Esophagus (tissue), 2 donors: ENCODE measurements at regions not wholly inside any gene's neighbourhood (a gene's known extent, or its start where the extent isn't known, plus 50 kb on each side); places are given as distances from the start of the nearest gene placed in this dataset.

ENCODE experiments used
- H3K27ac ChIP-seq, 2 donors: one replicate each; pipeline ENCODE4 v1.5.1; 2013; ENCODE audit warnings: low read depth in 2 of 2, mild to moderate bottlenecking in 2 of 2, inconsistent platforms in 1 of 2, low read length in 1 of 2, moderate library complexity in 1 of 2
- H3K27me3 ChIP-seq, 2 donors: one replicate each; pipeline ENCODE4 v1.6.1; 2013; ENCODE audit warnings: low read length in 2 of 2, control low read depth in 1 of 2, mild to moderate bottlenecking in 1 of 2; ENCODE audit not compliant: insufficient read depth in 2 of 2, control insufficient read depth in 1 of 2
- H3K36me3 ChIP-seq, 2 donors: one replicate each; pipeline ENCODE4 v1.6.1; 2013; ENCODE audit warnings: low read length in 1 of 2; ENCODE audit not compliant: control insufficient read depth in 2 of 2, insufficient read depth in 2 of 2
- H3K4me1 ChIP-seq, 2 donors: one replicate each; pipeline ENCODE4 v1.6.1; 2013; ENCODE audit warnings: low read length in 1 of 2; ENCODE audit not compliant: control insufficient read depth in 2 of 2, insufficient read depth in 2 of 2
- H3K4me3 ChIP-seq, 2 donors: one replicate each; pipeline ENCODE4 v1.5.1; 2013; ENCODE audit warnings: low read length in 2 of 2, mild to moderate bottlenecking in 2 of 2, low read depth in 1 of 2, moderate library complexity in 1 of 2
- H3K9me3 ChIP-seq, 2 donors: one replicate each; pipeline ENCODE4 v1.6.1; 2013; ENCODE audit warnings: mild to moderate bottlenecking in 2 of 2, low read depth in 1 of 2, low read length in 1 of 2, moderate library complexity in 1 of 2; ENCODE audit not compliant: control insufficient read depth in 2 of 2, insufficient read depth in 1 of 2
- WGBS, 2 donors: extraction: QIAGEN DNeasy Blood & Tissue Kit; methylation state at CpG; one replicate each; pipeline ENCODE4 v1.1.7; 2013; 5-methylcytosine and 5-hydroxymethylcytosine counted together
- donor health status: healthy with polysubstance abuse.
- donor health status: Bipolar disorder and iron deficiency.

DNA sequence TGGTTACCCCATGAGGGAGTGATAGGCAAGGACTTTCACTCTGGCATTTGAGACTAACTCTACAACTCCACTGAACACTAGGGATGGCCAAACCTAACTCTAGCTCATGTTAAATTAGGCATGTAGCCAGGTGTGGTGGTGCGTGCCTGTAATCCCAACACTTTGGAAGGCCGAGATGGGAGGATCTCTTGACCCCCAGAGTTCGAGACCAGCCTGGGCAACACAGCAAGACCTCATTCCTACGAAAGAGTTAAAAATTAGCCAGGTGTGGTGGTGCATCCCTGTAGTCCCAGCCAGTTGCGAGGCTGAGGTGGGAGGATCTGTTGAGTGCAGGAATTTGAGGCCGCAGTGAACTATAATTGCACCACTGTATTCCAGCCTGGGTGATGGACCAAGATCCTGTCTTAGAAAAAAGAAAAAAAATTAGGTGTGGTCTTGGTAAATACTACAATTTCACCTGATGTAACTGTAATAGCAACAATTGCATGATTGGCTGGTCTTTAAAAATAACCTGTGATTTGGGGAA, 81.2 kb upstream of the ARHGAP29 start:
- Histone ChIP-seq H3K27me3 (no peaks in the 10 kb centered on the region), H3K27ac (no peak overlapping the region), H3K4me1 (peaks cover 0 to 2% of the 10 kb centered on the region in 2 donors), H3K4me3 (no peak overlapping the region), H3K9me3 (no peaks in the 10 kb centered on the region), H3K36me3 (no peaks in the 10 kb centered on the region)
- WGBS, 2 donors: 91 to 93% methylated on average over 6 of the region's 6 CpGs

DNA sequence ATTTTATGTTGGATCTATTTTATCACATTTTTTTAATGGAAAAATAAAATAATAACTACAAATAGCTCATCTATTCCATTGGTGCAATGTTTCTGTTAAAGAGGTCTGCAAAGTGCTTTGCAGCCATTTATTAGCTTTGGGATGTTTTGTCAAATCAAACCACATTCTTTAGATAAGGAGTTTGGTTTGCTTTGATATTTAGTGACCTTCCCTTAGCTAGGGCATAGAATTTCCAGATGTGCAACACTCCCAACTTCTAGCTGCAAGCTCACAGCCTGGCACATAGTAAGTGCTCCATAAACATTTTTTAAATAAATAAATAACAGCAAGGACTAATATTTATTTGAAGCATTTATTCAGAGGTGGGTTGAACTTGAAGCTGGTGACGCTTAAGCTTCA, 80.4 kb upstream of the ARHGAP29 start:
- no peaks in the 10 kb centered on the region for H3K9me3 ChIP-seq
- WGBS, 2 donors: 89 to 98% methylated on average over 1 of the region's 1 CpG
- H3K4me1 ChIP-seq: peaks cover 0 to 2% of the 10 kb centered on the region in 2 donors
- no peaks in the 10 kb centered on the region for H3K27me3 ChIP-seq
- no peak overlapping the region for H3K27ac ChIP-seq
- no peaks in the 10 kb centered on the region for H3K36me3 ChIP-seq
- H3K4me3 ChIP-seq: no peak overlapping the region

DNA sequence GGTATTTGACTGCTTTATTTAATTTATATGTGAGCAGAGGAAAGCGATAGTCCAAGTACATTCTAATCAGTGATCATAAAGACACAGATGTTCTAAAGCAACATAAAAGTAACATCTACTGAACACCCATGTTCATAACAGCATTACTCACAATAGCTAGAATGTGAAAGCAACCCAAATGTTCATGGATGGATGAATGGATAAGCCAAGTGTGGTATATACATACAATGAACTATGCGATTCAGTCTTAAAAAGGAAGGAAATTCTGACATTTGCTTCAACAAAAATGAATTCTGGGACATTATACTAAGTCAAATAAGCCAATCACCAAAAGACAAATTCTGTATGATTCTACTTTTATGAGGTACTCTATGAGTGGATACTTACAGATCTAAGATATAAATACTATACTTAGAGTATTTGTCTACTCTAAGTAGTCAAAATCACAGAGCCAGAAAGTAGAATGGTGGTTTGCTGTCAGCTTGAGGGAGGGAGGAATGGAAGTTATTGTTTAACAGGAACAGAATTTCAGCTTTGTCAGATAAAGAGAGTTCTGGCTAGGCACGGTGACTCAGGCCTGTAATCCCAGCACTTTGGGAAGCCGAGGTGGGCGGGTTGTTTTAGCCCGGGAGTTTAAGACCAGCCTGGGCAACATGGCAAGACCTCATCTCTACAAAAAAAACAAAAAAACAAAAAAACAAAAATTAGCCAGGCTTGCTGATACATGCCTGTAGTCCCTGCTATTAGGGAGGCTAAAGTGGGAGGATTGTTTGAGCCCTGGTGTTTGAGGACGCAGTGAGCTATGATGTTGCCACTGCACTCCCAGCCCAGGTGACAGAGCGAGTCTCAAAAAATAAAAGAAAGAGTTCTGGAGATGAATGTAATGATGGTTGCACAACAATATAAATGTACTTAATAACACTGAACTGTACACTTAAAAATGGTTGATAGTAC, 79.7 kb upstream of the ARHGAP29 start:
- H3K4me1 ChIP-seq: peaks cover 0 to 2% of the 10 kb centered on the region in 2 donors
- H3K9me3 ChIP-seq: no peaks in the 10 kb centered on the region
- no peak overlapping the region for H3K27ac ChIP-seq
- H3K36me3 ChIP-seq: no peaks in the 10 kb centered on the region
- H3K27me3 ChIP-seq: no peaks in the 10 kb centered on the region
- no peak overlapping the region for H3K4me3 ChIP-seq
- 72 to 74% methylated on average over 8 of the region's 8 CpGs for WGBS, 2 donors

DNA sequence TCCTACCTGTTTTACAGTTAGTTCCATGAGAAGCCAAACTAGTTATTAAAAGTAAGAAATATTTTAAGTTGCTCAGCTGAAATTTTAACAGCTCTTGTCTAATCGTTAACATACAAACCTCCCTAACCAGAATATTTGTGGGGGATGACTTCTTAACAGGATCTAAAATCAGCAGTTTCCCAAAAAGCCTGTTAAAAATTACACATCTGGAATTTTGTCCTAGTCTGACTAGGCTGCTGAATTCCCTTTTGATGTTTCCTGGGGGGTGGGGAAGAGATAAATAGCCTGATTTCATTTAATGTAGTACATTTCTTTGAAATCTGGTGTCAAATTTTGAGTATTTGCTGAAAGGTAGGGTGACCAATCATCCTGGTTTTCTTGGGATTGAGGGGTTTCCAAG, 78.8 kb upstream of the ARHGAP29 start:
- H3K27me3 ChIP-seq: no peaks in the 10 kb centered on the region
- 87 to 88% methylated on average over 1 of the region's 1 CpG for WGBS, 2 donors
- H3K4me3 ChIP-seq: no peak overlapping the region
- H3K36me3 ChIP-seq: no peaks in the 10 kb centered on the region
- H3K27ac ChIP-seq: no peak overlapping the region
- H3K4me1 ChIP-seq: peaks cover 0 to 2% of the 10 kb centered on the region in 2 donors
- H3K9me3 ChIP-seq: no peaks in the 10 kb centered on the region

DNA sequence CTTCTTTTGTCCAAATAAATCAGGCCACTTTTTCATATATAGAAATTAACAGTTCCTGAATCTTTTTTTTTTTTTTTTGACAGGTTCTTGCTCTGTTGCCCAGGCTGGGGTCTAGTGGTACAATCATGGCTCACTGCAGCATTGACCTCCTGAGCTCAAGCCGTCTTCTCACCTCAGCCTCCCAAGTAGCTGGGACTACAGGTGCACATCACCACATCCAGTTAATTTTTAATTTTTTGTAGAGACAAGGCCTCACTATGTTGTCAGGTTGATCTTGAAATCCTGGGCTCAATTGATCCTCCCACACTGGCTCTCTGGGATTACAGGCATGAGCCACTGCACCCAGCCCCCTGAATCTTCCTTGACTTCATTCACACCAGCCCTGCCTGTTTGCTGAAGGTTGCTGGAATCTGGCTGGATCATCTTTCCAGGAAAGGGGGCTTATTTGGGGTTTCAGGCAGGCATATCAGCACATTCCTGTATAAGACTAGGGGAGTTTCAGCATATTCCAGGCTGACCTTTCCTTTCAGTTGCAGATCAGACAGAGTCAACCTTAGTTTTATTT, 78.2 kb upstream of the ARHGAP29 start:
- H3K4me1 ChIP-seq: peaks cover 0 to 2% of the 10 kb centered on the region in 2 donors
- 93 to 97% methylated on average over 1 of the region's 1 CpG for whole genome bisulfite sequencing, 2 donors
- H3K36me3 ChIP-seq: no peaks in the 10 kb centered on the region
- no peaks in the 10 kb centered on the region for H3K27me3 ChIP-seq
- no peaks in the 10 kb centered on the region for H3K9me3 ChIP-seq
- no peak overlapping the region for H3K27ac ChIP-seq
- H3K4me3 ChIP-seq: no peak overlapping the region

DNA sequence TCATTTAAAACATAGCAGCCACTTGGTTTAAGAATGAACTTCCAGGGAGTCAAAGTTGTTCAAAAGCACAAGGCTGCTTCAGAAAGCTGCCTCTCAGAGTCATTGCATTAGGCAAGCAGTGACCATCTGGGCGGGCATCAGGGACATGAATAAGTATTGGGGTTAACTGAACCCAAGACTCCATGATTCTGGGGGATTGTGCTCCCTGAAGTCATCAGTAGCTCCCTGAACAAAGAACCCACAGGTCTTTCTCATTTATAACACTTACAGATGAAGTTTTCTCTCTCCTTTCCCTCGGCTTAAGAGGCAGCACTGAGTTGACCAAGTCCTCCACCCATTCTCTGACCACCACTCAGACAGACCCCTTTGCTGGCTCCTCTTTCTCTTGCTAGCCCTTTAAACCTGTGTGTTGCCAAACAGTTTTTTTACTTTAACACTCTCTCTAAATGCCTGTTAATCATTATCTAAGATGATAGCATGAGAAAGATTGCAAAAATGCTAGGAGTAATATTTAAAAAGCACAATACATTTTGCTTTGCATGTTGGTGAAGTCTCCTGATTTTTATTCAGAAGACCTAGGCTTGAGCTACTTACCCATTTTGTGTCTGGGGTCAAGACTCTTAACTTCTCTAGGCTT, 77.0 kb upstream of the ARHGAP29 start:
- Histone ChIP-seq H3K4me3 (no peak overlapping the region), H3K36me3 (no peaks in the 10 kb centered on the region), H3K4me1 (peaks cover 0 to 2% of the 10 kb centered on the region in 2 donors), H3K9me3 (no peaks in the 10 kb centered on the region), H3K27me3 (no peaks in the 10 kb centered on the region), H3K27ac (no peak overlapping the region)
- WGBS, 2 donors: 73 to 82% methylated on average over 2 of the region's 2 CpGs

DNA sequence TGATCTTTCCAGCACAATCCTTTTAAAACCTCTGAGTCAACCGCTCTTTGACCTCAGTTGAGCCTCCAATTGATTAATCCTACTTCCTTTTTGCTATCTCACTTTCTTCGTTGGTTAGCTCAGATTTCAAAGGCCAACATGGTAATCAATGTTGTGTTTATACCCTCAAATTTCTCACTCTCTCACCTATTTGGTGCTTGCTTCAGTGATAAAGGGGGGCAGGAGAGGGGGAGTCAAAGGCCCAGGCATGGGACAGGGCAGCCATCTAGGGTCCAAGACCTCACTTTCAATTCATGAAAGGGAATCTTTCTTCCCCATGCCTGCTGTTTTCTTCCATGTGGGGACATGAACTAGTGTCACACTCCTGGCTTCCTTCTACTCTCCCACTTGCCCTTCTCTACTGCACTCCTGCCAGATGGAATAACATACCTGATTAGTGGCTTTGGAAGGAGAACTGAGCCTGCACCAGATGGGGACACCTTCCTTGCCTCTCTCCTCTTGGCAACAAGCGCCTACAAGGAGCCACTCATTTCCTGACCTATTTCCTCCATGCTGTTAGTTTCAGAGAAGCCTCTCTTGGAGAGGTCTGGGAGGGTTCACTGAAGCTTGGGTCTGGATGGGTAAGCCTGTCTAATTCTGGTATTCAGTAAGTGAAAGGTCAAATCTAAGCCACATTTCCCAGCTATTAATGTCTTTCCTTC, 73.3 kb upstream of the ARHGAP29 start:
- Histone ChIP-seq H3K4me1 (no peaks in the 10 kb centered on the region), H3K4me3 (no peak overlapping the region), H3K27ac (no peak overlapping the region), H3K36me3 (no peaks in the 10 kb centered on the region), H3K27me3 (no peaks in the 10 kb centered on the region), H3K9me3 (no peaks in the 10 kb centered on the region)
- 69 to 77% methylated on average over 3 of the region's 3 CpGs for WGBS, 2 donors

DNA sequence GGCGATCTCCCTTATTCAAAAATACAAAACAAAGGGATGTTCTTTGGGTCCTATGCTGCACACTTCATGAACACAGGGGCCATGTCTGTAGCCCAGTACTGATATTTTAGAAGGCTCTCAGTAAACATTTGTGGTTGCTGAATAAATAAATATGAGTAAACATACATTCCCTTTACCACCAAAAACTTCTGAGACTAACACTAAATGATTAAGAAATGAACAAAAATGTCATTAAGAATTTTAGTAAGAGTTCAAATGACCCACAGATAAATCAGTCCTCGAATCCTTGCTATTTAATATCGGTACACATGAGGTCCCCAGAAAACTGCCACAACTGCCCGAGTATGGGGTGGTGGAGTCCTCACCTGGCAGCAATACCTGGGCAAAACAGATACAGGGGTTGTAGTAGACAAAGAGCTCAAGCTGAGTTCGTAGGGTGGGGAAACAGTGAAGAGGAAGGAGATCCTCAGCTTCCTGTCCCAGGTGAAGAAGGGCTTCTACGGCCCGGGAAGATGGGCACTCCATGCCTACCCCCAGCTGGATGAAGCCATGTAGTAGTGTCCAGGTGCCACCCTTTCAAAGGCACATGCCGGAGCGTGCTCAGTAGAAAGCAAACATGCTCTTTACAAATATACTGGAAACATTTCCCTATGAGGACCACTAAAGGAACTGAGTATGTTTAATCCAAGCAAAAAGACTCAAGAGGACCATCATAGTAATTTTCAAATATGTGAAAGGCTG, 72.6 kb upstream of the ARHGAP29 start:
- no peaks in the 10 kb centered on the region for H3K9me3 ChIP-seq
- 85 to 87% methylated on average over 9 of the region's 9 CpGs for WGBS, 2 donors
- H3K27ac ChIP-seq: no peak overlapping the region
- no peaks in the 10 kb centered on the region for H3K4me1 ChIP-seq
- H3K4me3 ChIP-seq: no peak overlapping the region
- H3K27me3 ChIP-seq: no peaks in the 10 kb centered on the region
- no peaks in the 10 kb centered on the region for H3K36me3 ChIP-seq

DNA sequence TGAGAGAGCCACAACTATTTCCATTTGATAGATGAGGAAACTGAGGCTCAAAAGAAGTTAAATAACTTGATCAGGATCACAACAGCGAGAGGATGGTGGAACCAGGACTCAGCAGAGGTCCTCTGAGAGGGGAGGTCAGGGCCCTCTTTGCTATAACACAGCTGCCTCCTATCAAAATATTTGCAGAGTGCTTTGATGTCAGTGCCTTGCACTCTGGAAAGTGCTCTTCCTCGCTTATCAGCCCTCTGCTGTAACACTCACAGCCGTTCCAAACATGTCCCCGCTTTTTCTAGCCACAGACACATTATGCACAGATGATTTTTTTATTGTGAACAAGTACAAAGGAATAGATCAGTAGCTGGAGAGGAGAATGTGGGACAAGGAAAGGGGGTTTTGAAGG, 71.8 kb upstream of the ARHGAP29 start:
- Histone ChIP-seq H3K36me3 (no peaks in the 10 kb centered on the region), H3K4me1 (no peaks in the 10 kb centered on the region), H3K9me3 (no peaks in the 10 kb centered on the region), H3K4me3 (no peak overlapping the region), H3K27me3 (no peaks in the 10 kb centered on the region), H3K27ac (no peak overlapping the region)
- 71 to 88% methylated on average over 4 of the region's 4 CpGs for WGBS, 2 donors
